ENCODE measurements at regions not wholly inside any gene's neighbourhood (a gene's known extent, or its start where the extent isn't known, plus 50 kb on each side); places are given as distances from the start of the nearest gene placed in this dataset.

- TF ChIP-seq CTCF (IDR thresholded peaks at IDR 0.05; ENCODE audit: low read depth, low read length): no peak
- no peak for DNase-seq (ENCODE audit: extremely low read depth, low read depth)
These were observed 322.0 kb upstream of the FKBP1C start for GRCh38 chr6:62889240-62889639.

GRCh38 chr6:62891065-62891647 lies 320.1 kb upstream of the FKBP1C start:
- DNase-seq (ENCODE audit: extremely low read depth, low read depth): no peak
- peak; percentile 10; the same call in 1 of the 2 replicates for TF ChIP-seq CTCF (IDR thresholded peaks at IDR 0.05; ENCODE audit: low read depth, low read length)

- no peak for TF ChIP-seq CTCF (IDR thresholded peaks at IDR 0.05; ENCODE audit: low read depth, low read length)
- no peak for DNase-seq (ENCODE audit: extremely low read depth, low read depth)
These were observed 317.2 kb upstream of the FKBP1C start for GRCh38 chr6:62894114-62894513.

GRCh38 chr6:62903266-62903665 lies 308.0 kb upstream of the FKBP1C start:
- TF ChIP-seq CTCF (IDR thresholded peaks at IDR 0.05; ENCODE audit: low read depth, low read length): no peak
- no peak for DNase-seq (ENCODE audit: extremely low read depth, low read depth)

- DNase-seq (ENCODE audit: extremely low read depth, low read depth): no peak
- TF ChIP-seq CTCF (IDR thresholded peaks at IDR 0.05; ENCODE audit: low read depth, low read length): no peak
These were observed 306.6 kb upstream of the FKBP1C start for GRCh38 chr6:62904687-62905086.

GRCh38 chr6:62914530-62914929 lies 296.7 kb upstream of the FKBP1C start:
- no peak for TF ChIP-seq CTCF (IDR thresholded peaks at IDR 0.05; ENCODE audit: low read depth, low read length)
- no peak for DNase-seq (ENCODE audit: extremely low read depth, low read depth)

GRCh38 chr6:62923728-62924127 lies 287.5 kb upstream of the FKBP1C start:
- DNase-seq (ENCODE audit: extremely low read depth, low read depth): no peak
- TF ChIP-seq CTCF (IDR thresholded peaks at IDR 0.05; ENCODE audit: low read depth, low read length): no peak
